AG09319 (cell line): ENCODE measurements at regions not wholly inside any gene's neighbourhood (a gene's known extent, or its start where the extent isn't known, plus 50 kb on each side); places are given as distances from the start of the nearest gene placed in this dataset.
A peak's percentile ranks its signal among the peaks of the same experiment; 100 is the strongest.

Experiments used
- DNase-seq: peaks from one replicate; pipeline ENCODE4 v3.0.0-alpha.2; 2010; ENCODE audit warnings: low read depth; ENCODE audit errors: extremely low read depth
- TF ChIP-seq, protein P1 (sequence below): IDR thresholded peaks from 2 replicates; pipeline ENCODE4 v1.5.1; 2011; ENCODE audit warnings: low read depth, mild to moderate bottlenecking, inconsistent platforms, low read length, moderate library complexity

DNA sequence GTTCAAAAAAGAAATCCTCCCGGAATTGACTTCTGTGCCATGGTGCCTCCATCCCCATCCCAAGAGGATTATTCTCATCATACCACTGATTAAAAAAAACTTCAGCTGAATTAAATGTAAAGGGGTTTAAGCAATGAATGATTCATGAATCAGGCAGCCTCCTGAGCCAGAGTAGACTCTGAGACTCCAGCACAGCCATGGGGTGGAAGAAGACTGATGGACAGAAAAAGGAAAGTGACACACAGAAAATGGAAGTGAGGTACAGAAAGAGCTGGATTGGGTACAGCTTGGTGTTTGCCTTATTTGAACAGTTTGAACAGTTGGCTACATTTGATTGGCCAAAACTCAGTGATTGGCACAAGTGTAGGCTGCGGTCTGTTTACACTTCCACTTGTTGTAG, 224.8 kb upstream of the ATP10A start:
- DNase-seq: no peak
- TF ChIP-seq, protein P1, sequence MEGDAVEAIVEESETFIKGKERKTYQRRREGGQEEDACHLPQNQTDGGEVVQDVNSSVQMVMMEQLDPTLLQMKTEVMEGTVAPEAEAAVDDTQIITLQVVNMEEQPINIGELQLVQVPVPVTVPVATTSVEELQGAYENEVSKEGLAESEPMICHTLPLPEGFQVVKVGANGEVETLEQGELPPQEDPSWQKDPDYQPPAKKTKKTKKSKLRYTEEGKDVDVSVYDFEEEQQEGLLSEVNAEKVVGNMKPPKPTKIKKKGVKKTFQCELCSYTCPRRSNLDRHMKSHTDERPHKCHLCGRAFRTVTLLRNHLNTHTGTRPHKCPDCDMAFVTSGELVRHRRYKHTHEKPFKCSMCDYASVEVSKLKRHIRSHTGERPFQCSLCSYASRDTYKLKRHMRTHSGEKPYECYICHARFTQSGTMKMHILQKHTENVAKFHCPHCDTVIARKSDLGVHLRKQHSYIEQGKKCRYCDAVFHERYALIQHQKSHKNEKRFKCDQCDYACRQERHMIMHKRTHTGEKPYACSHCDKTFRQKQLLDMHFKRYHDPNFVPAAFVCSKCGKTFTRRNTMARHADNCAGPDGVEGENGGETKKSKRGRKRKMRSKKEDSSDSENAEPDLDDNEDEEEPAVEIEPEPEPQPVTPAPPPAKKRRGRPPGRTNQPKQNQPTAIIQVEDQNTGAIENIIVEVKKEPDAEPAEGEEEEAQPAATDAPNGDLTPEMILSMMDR: no peak

DNA sequence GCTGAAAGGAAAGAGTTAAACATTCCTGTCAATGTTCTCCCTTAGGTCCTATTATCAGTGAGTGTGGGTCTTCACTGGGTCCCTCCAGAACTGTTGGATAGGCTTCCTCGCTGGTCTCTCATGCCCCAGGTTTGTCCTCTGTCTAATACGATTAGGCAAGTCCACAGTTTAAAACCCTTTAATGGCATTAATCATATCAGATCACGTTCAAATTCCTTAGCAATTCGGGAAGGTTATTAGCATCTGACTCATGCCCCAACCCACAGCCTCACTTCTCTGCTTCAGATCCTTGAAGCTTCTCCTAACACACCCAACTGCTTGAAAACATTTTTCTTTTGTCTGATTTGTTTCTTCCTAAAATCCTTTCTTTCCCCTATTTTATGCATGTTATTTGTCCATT, 224.3 kb upstream of the ATP10A start:
- DNase-seq: no peak
- TF ChIP-seq, protein P1: no peak

DNA sequence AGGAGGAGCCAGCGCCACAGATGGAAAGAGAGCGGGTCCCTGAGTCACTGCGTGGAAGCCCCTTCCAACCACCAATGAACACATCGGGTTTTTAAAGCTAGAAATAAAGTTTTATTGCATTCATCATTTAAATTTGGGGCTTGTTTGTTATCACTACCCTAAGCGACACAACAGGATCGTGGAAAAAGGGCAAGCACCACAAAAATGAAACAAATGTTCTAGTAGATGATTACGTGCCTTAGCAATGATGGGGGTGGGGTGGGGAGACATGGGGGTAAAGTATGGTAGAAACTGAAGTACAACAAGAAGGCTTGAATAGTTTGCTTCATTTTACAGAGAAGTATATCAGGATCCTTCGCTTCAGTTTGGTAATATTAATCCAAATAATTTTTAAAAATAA, 221.6 kb upstream of the ATP10A start:
- TF ChIP-seq, protein P1: no peak

DNA sequence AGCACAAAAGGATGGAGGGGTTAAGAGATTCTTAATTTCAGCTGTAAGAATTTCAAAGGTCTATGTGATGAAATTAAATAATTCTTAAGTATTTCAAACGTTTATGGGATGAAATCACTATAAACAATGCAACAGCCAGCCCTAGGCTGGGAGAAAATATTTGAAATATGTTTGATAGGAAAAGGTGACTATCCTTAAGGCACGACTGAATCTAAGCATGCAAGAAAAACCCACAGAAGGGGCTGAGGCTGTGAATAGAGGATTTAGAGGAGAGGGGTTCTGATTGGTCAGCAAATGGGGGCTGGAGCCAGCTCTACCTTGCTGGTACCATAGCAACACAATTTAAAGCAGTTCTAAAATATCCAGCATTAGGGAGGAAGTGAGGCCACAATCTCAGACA, 220.8 kb upstream of the ATP10A start:
- TF ChIP-seq, protein P1: no peak
- no peak for DNase-seq

More for the DNA sequence above, 221.6 kb upstream of the ATP10A start:
- DNase-seq: no peak

DNA sequence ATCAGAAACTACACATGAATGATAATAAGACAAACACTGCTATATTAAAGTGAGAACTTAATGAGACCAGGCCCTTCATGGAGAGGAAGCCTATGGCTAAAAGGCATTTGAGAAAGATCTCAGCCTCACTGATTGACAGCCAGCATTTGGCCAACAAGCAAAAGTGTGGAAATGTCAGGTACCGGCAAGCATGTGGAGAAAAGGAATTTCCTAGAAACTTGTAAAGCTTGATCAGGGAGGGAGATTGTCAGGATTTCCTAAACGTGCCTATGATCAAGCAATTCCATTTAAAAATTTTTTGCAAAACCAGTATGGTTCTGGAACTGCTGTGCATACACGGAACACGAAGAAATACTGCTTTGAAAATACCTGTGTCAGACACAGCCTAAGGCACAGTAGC, 220.3 kb upstream of the ATP10A start:
- TF ChIP-seq, protein P1: no peak
- no peak for DNase-seq

DNA sequence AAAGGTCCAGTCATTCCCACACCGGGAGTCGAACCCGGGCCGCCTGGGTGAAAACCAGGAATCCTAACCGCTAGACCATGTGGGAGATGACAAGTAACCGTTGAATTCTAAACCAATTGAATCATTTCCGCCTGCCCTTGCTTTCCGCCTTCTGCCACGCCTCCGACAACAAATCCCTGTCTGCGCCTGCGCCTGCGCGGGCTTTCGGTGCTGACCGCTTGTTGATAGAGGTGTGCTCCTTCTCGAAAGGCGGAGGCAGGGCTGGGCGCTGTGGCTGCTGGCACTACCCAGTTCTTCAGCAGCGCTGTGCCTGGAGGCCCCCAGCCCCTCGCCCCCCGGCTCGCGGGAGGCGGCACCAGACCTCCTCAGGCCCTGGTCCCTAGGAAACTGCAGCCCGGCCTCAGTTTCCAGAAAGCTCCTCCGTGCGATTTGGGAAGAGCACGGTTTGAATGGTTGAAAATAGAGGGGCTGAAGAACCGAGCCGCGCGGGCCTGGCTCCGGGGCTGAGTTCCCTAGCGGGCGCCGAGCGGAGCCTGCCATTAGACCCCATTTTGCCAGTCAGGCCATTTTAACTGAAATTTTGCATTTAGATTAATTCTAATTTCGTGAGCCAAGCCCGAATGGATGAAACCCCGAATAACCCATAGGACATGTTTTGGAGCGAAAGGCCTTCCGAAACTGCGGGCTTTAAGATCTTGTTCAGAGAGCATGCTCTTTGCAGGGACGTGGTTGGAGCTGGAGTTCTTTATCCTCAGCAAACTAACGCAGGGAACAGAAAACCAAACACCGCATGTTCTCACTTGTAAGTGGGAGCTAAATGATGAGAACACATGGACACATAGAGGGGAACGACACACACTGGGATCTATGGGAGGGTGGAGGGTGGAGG, 219.3 kb upstream of the ATP10A start:
- peak; percentile 0 for DNase-seq
- TF ChIP-seq, protein P1: no peak

DNA sequence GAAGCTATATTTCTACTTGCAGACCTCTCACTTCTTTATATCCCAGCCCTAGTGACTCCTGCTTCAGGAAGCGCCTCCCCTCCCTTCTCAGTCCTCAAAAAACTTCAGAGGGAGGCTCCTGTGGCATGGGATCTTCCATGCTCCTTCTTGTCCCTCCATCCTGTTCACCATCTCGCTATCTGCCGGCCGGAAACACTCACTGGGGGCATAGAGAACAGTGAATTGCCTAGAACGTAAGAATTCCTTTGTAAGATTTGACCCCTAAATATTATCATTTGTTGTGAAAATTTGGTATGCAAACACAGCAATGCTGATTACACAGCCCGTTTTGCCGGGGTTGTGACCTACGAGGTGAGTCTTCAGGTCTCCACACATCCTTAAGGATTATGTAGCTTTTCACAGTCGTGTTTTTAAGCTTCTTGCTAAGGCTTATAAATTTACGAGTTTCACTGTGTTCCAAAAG, 218.7 kb upstream of the ATP10A start:
- peak; percentile 20 for DNase-seq
- TF ChIP-seq, protein P1: no peak
